ENCODE measurements at regions not wholly inside any gene's neighbourhood (a gene's known extent, or its start where the extent isn't known, plus 50 kb on each side); places are given as distances from the start of the nearest gene placed in this dataset.

DNA sequence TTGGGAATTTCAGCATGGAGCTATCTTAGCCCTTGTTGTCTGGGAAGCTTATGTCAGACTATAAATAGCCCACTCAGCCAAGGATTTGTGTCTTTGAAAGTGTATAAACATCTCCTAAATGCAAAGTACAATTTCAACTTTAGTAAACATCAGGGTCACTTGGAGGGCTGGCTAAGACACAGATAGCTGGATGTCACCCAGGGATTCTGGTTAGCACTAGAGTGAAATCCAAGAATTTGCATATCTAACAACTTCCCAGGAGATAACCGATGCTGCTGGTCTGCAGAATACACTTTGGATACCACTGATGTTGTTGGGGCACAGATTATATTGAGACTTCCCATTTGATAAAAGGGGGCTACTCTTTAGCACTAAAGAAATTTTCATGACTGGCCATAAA is 130.9 kb downstream of the PAX1 start:
- TF ChIP-seq, protein P1, sequence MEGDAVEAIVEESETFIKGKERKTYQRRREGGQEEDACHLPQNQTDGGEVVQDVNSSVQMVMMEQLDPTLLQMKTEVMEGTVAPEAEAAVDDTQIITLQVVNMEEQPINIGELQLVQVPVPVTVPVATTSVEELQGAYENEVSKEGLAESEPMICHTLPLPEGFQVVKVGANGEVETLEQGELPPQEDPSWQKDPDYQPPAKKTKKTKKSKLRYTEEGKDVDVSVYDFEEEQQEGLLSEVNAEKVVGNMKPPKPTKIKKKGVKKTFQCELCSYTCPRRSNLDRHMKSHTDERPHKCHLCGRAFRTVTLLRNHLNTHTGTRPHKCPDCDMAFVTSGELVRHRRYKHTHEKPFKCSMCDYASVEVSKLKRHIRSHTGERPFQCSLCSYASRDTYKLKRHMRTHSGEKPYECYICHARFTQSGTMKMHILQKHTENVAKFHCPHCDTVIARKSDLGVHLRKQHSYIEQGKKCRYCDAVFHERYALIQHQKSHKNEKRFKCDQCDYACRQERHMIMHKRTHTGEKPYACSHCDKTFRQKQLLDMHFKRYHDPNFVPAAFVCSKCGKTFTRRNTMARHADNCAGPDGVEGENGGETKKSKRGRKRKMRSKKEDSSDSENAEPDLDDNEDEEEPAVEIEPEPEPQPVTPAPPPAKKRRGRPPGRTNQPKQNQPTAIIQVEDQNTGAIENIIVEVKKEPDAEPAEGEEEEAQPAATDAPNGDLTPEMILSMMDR (conservative IDR thresholded peaks at IDR 0.05; ENCODE audit: low read length) = no peak
- H3K4me3 ChIP-seq (ENCODE audit: low read length) = no peak overlapping the region
- no peak for DNase-seq (ENCODE audit: low read depth)

DNA sequence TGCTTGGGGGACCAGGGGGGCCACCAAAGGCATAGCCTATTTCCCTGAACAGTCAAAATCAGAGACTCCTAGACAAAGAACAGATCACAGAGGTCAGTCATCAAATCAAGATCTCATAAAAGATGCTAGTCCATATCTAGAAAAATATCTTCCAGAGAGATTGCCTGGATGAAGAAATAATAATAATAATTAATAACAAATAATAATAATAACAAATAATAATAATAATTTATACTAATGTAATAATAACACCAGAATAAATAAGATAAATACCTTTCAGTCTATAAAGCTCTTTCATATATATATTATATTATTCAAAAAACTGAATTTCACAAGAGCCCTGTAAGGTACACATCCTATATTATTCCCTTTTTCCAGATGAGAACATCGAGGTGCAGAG is 129.6 kb downstream of the PAX1 start:
- no peak for DNase-seq (ENCODE audit: low read depth)
- no peak overlapping the region for H3K4me3 ChIP-seq (ENCODE audit: low read length)
- TF ChIP-seq, protein P1 (conservative IDR thresholded peaks at IDR 0.05; ENCODE audit: low read length) = no peak

GRCh38 chr20:21832442-21833385 is 127.2 kb downstream of the PAX1 start:
- no peak for DNase-seq (ENCODE audit: low read depth)
- no peak overlapping the region for H3K4me3 ChIP-seq (ENCODE audit: low read length)
- TF ChIP-seq, protein P1 (conservative IDR thresholded peaks at IDR 0.05; ENCODE audit: low read length) = no peak

DNA sequence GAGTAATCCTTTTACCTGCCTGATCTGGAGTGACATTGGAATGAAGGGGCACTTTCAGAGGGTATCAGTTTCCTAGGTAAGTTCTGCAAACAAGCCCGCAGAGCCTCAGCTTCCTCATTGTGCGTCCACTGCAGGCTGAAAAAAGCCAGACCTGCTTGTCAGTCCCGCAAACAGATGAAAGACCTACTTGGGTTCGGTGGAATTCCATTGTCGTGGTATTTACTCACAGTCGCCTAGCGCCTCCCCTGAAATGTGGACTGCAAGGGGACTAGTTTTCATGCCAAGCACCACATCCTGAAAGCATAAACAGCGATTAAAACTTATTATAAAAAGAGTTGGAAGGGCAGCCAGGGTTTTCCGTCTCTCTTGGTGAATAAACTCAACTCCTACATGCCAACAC is 121.5 kb downstream of the PAX1 start:
- no peak for DNase-seq (ENCODE audit: low read depth)
- H3K4me3 ChIP-seq (ENCODE audit: low read length) = no peak overlapping the region
- TF ChIP-seq, protein P1 (conservative IDR thresholded peaks at IDR 0.05; ENCODE audit: low read length) = no peak

GRCh38 chr20:21821358-21821757 is 115.9 kb downstream of the PAX1 start:
- DNase-seq (ENCODE audit: low read depth) = no peak
- TF ChIP-seq, protein P1 (conservative IDR thresholded peaks at IDR 0.05; ENCODE audit: low read length) = no peak

GRCh38 chr20:21820688-21821087 is 115.2 kb downstream of the PAX1 start:
- H3K4me3 ChIP-seq (ENCODE audit: low read length) = no peak overlapping the region
- TF ChIP-seq, protein P1 (conservative IDR thresholded peaks at IDR 0.05; ENCODE audit: low read length) = no peak
- no peak for DNase-seq (ENCODE audit: low read depth)

More at GRCh38 chr20:21821358-21821757, 115.9 kb downstream of the PAX1 start:
- H3K4me3 ChIP-seq (ENCODE audit: low read length) = no peak overlapping the region

GRCh38 chr20:21820045-21820444 is 114.6 kb downstream of the PAX1 start:
- TF ChIP-seq, protein P1 (conservative IDR thresholded peaks at IDR 0.05; ENCODE audit: low read length) = no peak
- no peak for DNase-seq (ENCODE audit: low read depth)

More at GRCh38 chr20:21820045-21820444, 114.6 kb downstream of the PAX1 start:
- no peak overlapping the region for H3K4me3 ChIP-seq (ENCODE audit: low read length)
